ENCODE measurements at regions not wholly inside any gene's neighbourhood (a gene's known extent, or its start where the extent isn't known, plus 50 kb on each side); places are given as distances from the start of the nearest gene placed in this dataset.
"Not testable (repeated sequence)": the region's sequence is repeated elsewhere in the genome, so short reads cannot be mapped to it uniquely, and the experiment has no call there.

- DNase-seq, result no peak
These were observed 117.4 kb downstream of the IER5 start for GRCh38 chr1:181205901-181206300.

DNA sequence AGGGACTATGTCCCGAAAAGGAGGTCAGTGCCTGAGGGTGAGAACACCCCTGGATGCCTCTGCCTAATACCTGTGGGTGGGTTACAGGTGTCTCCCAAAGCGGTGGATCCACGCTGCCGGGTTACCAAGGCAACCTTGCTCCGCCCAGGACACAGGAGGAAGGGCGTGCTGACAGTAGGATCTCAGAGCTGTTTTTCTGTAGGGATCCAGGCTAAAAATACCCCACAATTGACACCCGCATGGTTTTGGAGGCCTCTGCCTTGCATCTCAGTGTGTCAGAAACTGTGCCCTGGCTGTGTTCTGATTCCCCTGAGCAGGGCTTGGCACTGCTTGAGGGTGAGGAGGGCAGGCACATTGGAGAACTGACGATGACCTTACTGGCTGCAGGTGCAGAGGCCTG, 118.0 kb downstream of the IER5 start:
- no peak for DNase-seq

- DNase-seq, result no peak
These were observed 118.7 kb downstream of the IER5 start for GRCh38 chr1:181206979-181207790.

- no peak for DNase-seq
These were observed 119.6 kb downstream of the IER5 start for GRCh38 chr1:181208083-181208482.

GRCh38 chr1:181208967-181209366, 120.5 kb downstream of the IER5 start:
- DNase-seq, result no peak

DNA sequence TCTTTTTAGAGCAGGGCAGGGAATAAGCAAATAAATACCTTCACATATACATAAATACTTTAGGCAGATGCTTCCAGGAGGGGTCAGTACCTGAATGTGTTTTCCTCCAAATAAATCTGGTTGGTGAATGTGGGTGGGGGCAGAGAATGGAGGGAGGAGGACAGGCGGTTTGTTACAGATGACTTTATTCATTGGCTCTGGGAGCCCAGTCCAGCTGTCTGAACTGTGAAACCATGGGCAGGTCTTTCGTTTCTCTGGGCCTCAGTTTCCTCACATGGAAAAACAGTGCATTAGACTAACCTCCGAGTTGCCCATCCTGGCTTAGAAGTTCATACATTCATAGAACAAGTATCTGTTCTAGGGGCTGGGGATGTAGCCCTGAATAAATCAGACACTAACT, 124.6 kb downstream of the IER5 start:
- no peak for DNase-seq

- DNase-seq, result no peak
These were observed 128.1 kb downstream of the IER5 start for GRCh38 chr1:181216591-181216994.

GRCh38 chr1:181219938-181220337, 131.4 kb downstream of the IER5 start:
- no peak for DNase-seq

DNA sequence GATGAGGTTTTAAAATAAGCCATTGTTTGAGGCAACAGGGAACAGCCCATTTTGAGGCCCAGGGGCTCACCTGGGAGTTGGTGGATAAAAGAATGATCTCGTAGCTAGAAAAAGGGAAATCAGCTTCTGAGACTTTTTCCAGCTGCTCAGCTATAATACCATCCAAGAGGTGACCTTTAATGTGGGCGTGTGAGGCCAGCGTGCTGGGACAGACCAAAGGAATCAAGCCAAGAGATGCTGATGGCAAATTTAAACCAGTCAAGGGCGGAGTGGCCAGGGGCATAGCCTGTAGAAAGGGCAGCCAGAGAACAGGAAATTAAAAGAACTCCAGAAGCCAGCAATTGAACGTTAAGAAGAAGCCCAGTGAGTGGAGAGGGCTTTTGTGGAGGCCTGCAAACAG, 132.6 kb downstream of the IER5 start:
- no peak for DNase-seq

- DNase-seq, result no peak
These were observed 134.5 kb downstream of the IER5 start for GRCh38 chr1:181222972-181223505.

- DNase-seq, result not testable (repeated sequence)
These were observed 138.2 kb downstream of the IER5 start for GRCh38 chr1:181226728-181227127.

GRCh38 chr1:181239086-181239485, 150.6 kb downstream of the IER5 start:
- no peak for DNase-seq

DNA sequence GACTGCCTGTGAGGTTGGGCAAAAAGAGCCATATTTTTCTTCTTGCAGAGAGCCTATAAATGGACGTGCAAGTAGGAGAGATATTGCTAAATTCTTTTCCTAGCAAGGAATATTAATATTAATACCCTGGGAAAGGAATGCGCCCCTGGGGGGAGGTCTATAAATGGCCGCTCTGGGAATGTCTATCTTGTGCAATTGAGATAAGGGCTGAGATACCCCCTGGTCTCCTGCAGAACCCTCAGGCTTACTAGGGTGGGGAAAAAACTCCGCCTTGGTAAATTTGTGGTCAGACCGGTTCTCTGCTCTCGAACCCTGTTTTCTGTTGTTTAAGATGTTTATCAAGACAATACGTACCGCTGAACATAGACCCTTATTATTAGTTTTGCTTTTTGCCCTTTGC, 157.8 kb downstream of the IER5 start:
- DNase-seq, result not testable (repeated sequence)

DNA sequence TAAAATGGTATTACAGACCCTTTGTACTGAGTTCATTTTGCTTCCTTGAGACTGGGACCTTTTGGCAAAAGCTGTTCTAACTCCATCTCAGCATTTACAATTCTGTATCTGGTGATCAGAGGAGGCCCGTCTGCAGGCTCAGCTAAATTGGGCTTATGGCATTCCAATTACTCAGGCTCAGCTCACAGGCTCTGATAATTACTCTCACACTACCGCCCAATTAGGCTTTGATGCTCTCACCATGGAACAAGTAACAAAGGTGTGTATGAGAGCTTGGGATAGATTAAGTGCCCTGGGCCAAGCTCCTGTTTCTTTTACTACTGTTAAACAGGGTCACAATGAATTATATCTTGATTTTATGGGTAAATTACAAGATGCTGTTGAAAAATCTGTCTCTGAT, 159.9 kb downstream of the IER5 start:
- DNase-seq, result not testable (repeated sequence)

- no peak for DNase-seq
These were observed 160.7 kb downstream of the IER5 start for GRCh38 chr1:181249186-181249585.

DNA sequence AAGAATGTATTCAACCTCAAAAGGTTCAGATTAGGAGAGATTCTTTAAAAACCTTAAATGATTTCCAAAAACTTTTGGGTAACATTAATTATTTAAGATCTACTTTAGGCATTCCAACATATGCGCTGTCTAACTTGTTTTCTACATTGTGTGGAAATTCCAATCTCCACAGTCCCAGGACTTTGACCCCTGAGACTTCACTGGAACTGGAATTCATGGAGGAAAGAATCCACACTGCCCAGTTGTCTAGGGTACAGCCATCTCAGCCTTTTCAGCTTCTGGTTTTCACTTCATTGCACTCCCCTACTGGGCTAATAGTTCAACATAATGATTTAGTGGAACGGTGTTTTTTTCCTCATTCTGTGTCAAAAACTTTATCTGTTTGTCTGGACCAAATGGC, 161.5 kb downstream of the IER5 start:
- no peak for DNase-seq

DNA sequence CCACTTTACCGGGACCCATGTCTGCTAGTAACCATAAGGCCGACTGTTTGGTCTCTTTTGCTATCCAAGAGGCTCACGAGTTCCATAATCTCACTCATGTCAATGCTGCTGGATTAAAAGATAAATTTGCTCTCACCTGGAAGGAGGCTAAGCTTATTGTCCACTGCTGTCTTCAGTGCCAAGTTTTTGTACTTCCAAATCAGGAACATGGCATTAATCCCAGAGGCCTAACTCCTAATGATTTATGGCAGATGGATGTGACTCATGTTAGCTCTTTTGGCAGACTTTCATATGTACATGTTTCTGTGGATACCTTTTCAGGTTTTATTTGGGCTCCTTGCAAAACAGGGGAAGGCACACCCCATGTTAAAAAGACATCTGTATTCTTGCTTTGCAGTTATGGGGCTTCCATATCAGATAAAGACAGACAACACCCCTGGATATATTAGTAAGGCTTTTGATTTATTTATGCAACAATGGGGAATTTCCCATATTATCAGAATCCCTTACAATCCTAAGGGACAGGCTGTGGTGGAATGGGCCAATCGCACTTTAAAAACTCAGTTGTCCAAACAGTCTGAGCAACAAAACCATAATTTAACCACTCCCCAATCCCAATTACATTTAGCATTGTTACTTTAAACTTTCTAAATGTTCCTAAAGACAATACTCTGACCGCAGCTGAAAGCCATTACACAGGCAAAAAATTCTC, 162.7 kb downstream of the IER5 start:
- DNase-seq, result no peak

GRCh38 chr1:181251713-181252075, 163.2 kb downstream of the IER5 start:
- no peak for DNase-seq

DNA sequence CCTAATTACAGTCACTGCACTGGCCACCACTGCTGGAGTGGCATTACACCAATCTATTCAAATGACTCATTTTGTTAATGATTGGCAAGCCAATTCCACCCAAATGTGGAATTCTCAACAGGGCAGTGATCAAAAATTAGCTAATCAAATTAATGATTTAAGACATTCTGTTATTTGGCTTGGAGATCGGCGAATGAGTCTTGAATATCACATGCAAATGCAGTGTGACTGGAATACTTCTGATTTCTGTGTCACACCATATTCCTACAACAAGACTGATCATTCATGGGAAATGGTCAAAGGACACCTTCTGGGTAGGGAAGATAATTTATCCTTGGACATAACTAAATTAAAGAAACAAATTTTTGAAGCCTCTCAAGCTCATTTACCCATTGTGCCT, 165.1 kb downstream of the IER5 start:
- not testable (repeated sequence) for DNase-seq

GRCh38 chr1:181255270-181255929, 166.9 kb downstream of the IER5 start:
- DNase-seq, result no peak

DNA sequence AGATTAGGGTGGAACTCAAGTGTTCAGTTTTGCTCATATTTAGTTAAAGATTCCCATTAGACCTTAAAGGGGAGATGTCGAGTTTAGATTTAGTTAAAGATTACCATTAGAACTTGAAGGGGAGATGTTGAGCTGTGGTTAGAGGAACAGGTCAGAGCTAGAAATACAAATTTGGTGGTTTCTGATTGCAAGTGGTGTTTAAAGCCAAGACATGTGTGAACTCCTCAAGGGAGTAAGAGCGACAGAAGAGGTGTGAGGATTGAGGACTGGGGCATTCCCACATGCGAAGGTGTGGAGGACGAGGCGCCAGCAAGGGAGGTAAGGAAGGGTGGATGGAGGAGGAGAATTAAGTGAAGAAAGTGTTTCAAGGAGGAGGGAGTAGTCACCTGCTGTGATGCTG, 168.6 kb downstream of the IER5 start:
- DNase-seq, result no peak

DNA sequence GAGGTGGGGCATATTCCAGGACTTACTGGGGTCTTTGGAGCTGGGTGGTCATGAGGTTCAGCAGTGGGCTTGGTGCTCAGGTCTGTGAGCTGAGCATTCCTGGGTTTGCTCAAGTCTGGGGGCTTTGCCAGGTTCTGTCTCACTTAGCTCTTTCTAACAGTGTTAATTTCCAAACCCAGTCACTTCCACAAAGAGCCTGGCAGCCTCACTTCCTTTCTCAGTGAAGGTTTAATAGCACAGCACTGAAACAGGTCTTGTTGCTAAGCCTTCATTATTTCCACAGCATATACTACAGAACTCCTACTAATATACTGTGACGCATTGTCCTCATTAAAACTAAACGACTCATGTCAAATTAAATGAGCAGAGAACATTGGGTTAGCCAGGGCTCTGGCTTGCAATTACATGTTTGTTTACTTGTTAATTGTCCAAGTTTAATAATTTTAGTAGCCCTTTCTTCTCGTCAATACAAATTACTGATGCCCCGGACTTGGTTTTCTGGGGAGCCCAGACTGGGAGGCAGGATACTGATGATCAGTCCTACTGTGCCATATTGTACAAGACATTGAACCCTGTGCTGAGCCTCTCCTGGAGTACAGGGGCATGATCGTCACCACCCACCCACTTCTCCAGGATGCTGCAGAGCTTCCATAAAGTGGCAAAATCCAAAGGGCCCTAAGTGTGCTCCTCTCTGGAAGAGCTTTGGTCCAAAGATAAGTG, 170.7 kb downstream of the IER5 start:
- DNase-seq, result no peak

DNA sequence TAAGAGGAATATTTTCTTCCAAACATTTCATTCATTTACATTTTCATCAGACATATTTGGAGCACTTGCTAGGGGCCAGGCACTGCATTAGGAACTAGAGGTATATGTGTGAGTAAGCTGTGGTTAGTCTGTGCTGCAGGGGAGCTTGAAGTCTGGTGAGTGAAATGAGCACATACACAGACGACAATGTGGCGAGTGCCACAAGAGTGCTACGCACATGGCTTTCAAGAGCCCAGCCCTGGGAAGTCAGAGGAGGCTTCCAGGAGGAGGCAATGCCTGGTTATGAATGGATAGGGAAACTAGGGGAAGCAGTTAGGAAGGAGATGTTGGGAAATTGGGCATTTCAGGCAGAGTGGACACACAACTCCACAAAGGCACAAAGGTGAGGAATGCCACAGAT, 171.8 kb downstream of the IER5 start:
- no peak for DNase-seq

Data from CD4-positive, alpha-beta T cell treated with Interleukin-4 for 1 hour (primary cell).